ENCODE measurements at regions not wholly inside any gene's neighbourhood (a gene's known extent, or its start where the extent isn't known, plus 50 kb on each side); places are given as distances from the start of the nearest gene placed in this dataset.

DNA sequence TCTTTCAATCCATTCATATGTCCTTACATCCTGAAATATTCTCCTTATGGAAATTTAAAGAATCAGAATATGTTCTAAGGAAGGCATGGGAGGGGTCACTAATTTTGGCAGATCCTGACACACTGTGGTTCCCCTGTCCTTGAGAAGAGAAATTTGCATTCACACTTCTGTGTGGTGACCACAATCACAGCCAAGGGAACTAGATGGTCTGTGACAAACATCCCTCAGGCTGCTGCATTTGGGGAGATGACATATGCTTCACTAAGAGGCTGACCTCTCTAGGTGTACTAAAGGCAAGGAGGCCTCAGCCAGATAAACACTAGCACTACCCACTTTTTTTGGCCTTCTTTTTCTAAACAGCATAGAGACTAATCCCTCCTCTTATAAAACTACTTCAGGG lies 129.6 kb downstream of the MREG start:
- ChIA-PET POLR2A (no interaction called here), CTCF (no interaction called here)
- TF ChIP-seq NFRKB (IDR thresholded peaks at IDR 0.05) (no peak), HDGF (IDR thresholded peaks at IDR 0.05; ENCODE audit: borderline replicate concordance) (no peak), LEF1 (IDR thresholded peaks at IDR 0.05; ENCODE audit: borderline replicate concordance) (no peak), ARNT (IDR thresholded peaks at IDR 0.05) (no peak), BHLHE40 (IDR thresholded peaks at IDR 0.05; ENCODE audit: borderline replicate concordance) (no peak), TARDBP (IDR thresholded peaks at IDR 0.05) (no peak)
- DNase-seq (ENCODE audit: extremely low spot score), result no peak

DNA sequence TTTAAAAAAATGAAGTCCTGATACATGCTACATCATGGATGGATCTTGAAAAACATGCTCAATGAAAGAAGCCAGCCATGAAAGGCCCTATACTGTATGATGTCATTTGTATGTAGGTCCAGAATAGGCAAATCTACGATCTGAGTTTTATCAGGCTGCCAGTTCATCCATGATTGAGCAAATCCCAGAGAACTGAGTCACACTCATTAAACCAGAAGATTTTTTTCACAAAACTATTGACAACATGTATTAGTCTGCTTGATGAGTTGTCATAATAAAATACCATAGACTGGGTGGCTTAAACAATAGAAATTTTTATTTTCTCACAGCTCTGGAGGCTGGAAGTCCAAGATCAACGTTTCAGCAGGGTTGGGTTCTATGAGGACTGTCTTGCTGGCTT lies 130.7 kb downstream of the MREG start:
- POLR2A ChIA-PET, result no interaction called here
- CTCF ChIA-PET, result no interaction called here
- TF ChIP-seq FOXA1 (IDR thresholded peaks at IDR 0.05), result no peak
- TF ChIP-seq ZNF384 (IDR thresholded peaks at IDR 0.05), result no peak
- no peak for TF ChIP-seq ARNT (IDR thresholded peaks at IDR 0.05)
- TF ChIP-seq BHLHE40 (IDR thresholded peaks at IDR 0.05; ENCODE audit: borderline replicate concordance), result no peak
- TF ChIP-seq CTBP1 (IDR thresholded peaks at IDR 0.05; ENCODE audit: borderline replicate concordance), result no peak
- TF ChIP-seq NFRKB (IDR thresholded peaks at IDR 0.05), result no peak
- TF ChIP-seq FOXK2 (IDR thresholded peaks at IDR 0.05), result no peak
- no peak for TF ChIP-seq ELF4 (IDR thresholded peaks at IDR 0.05)
- TF ChIP-seq L3MBTL2 (conservative IDR thresholded peaks at IDR 0.05), result no peak
- TF ChIP-seq TARDBP (IDR thresholded peaks at IDR 0.05), result no peak
- no peak for TF ChIP-seq SUZ12 (IDR thresholded peaks at IDR 0.05)
- no peak for TF ChIP-seq HDGF (IDR thresholded peaks at IDR 0.05; ENCODE audit: borderline replicate concordance)
- no peak for TF ChIP-seq FOXM1 (IDR thresholded peaks at IDR 0.05; ENCODE audit: borderline replicate concordance)
- TF ChIP-seq LEF1 (IDR thresholded peaks at IDR 0.05; ENCODE audit: borderline replicate concordance), result no peak
- TF ChIP-seq, protein P1, sequence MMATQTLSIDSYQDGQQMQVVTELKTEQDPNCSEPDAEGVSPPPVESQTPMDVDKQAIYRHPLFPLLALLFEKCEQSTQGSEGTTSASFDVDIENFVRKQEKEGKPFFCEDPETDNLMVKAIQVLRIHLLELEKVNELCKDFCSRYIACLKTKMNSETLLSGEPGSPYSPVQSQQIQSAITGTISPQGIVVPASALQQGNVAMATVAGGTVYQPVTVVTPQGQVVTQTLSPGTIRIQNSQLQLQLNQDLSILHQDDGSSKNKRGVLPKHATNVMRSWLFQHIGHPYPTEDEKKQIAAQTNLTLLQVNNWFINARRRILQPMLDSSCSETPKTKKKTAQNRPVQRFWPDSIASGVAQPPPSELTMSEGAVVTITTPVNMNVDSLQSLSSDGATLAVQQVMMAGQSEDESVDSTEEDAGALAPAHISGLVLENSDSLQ (IDR thresholded peaks at IDR 0.05), result no peak
- TF ChIP-seq SP1 (IDR thresholded peaks at IDR 0.05), result no peak
- DNase-seq (ENCODE audit: extremely low spot score), result no peak

DNA sequence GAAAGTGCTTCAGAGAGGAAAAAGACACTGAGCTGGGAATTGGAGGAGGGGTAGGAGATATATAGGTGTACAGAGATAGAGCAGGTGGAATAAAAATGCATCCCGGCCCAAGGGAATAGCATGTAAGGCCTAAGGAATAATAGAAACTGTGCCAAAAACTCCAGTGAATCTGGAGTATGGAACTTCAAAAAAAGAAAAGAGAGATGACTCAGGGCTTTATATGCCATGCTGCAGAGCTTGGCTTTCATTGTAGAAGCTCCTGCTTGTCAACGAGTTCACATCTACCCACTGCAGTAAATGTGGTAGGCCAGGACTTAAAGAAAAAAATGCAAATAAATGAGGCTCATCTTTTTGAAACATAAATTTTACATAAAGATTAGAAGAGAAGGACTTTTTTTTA lies 131.8 kb downstream of the MREG start:
- no peak for TF ChIP-seq ELF4 (IDR thresholded peaks at IDR 0.05)
- no peak for TF ChIP-seq ZNF384 (IDR thresholded peaks at IDR 0.05)
- TF ChIP-seq BHLHE40 (IDR thresholded peaks at IDR 0.05; ENCODE audit: borderline replicate concordance), result no peak
- no peak for TF ChIP-seq ARNT (IDR thresholded peaks at IDR 0.05)
- no peak for TF ChIP-seq FOXK2 (IDR thresholded peaks at IDR 0.05)
- no peak for TF ChIP-seq L3MBTL2 (conservative IDR thresholded peaks at IDR 0.05)
- TF ChIP-seq FOXM1 (IDR thresholded peaks at IDR 0.05; ENCODE audit: borderline replicate concordance), result no peak
- TF ChIP-seq SUZ12 (IDR thresholded peaks at IDR 0.05), result no peak
- ChIA-PET POLR2A (no interaction called here), CTCF (interaction anchor here (0.6 kb wide), 1 partner anchor 1367 kb away, joined by 4 read pairs; no protein-coding TSS in a partner anchor)
- DNase-seq (ENCODE audit: extremely low spot score), result no peak

DNA sequence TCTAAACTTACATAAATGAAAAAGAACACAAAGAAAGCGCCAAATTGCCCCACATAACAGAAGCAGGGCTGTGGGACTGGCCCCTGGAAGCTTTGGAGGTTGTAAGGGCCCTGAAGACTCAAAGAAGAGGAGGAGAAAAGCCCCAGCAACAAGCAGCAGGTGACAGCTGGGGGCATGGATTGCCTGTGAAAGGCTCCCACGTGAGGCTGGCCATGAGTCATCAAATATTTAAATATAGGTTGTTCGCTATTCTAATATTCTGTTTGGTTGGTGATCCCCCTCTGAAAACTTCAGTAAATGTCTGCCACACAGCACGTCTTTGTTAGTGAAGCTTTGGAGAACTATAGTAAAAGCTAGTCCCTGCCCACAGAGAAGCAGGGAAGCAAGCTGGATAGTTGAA lies 132.4 kb downstream of the MREG start:
- TF ChIP-seq, protein P1 (IDR thresholded peaks at IDR 0.05), result no peak
- no peak for TF ChIP-seq NFRKB (IDR thresholded peaks at IDR 0.05)
- no peak for TF ChIP-seq SP1 (IDR thresholded peaks at IDR 0.05)
- no peak for TF ChIP-seq ELF4 (IDR thresholded peaks at IDR 0.05)
- no peak for TF ChIP-seq FOXM1 (IDR thresholded peaks at IDR 0.05; ENCODE audit: borderline replicate concordance)
- no peak for TF ChIP-seq FOXA1 (IDR thresholded peaks at IDR 0.05)
- no peak for TF ChIP-seq HDGF (IDR thresholded peaks at IDR 0.05; ENCODE audit: borderline replicate concordance)
- no peak for TF ChIP-seq ARNT (IDR thresholded peaks at IDR 0.05)
- TF ChIP-seq CTBP1 (IDR thresholded peaks at IDR 0.05; ENCODE audit: borderline replicate concordance), result no peak
- no peak for TF ChIP-seq TARDBP (IDR thresholded peaks at IDR 0.05)
- TF ChIP-seq BHLHE40 (IDR thresholded peaks at IDR 0.05; ENCODE audit: borderline replicate concordance), result no peak
- no peak for TF ChIP-seq FOXK2 (IDR thresholded peaks at IDR 0.05)
- no peak for TF ChIP-seq SUZ12 (IDR thresholded peaks at IDR 0.05)
- TF ChIP-seq ZNF384 (IDR thresholded peaks at IDR 0.05), result no peak
- TF ChIP-seq L3MBTL2 (conservative IDR thresholded peaks at IDR 0.05), result no peak
- no peak for TF ChIP-seq LEF1 (IDR thresholded peaks at IDR 0.05; ENCODE audit: borderline replicate concordance)
- ChIA-PET CTCF (interaction anchor here (0.6 kb wide), 1 partner anchor 1366 kb away, joined by 4 read pairs; no protein-coding TSS in a partner anchor), POLR2A (no interaction called here)
- DNase-seq (ENCODE audit: extremely low spot score), result no peak

DNA sequence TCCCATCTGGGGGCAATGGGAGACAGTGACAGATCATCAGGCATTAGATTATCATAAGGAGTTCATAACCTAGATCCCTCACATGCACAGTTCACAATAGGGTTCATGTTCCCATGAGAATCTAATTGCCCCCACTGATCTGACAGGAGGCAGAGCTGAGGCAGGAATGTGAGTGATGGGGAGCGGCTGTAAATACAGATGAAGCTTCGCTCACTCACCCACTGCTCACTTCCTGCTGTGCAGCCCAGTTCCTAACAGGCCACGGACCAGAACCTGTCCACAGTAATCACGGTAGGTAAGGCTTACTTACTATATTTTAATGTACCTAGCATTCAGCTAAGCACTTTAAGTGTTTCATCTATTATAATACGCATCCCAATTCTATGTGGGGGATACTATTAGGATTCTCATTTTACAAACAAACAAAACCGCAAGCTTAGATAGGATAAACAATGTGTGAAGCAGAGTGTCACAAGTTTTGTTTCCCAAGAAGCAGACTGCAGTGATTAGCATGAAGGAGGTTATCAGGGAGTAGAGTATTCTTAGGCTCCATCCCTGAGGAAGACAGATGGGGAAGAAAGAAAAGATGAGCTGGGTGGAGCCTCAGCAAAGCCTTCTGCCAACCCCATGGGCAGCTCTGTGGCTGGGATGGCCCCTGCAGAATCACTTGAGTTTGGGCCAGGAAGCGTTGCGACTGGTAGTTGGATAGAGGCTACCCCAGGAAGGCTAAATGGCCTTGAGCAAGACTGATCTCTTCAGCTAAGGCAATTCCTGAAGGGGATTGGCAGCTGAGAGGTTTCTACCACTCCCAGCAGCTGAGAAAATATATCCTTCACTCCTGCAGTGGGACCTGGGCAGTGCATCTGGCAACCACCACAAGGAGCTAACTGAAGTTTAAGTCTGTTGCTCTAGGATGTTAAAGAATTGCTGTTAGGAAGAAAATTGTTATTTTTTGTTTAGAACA lies 133.1 kb downstream of the MREG start:
- no peak for DNase-seq (ENCODE audit: extremely low spot score)
- no peak for TF ChIP-seq ARNT (IDR thresholded peaks at IDR 0.05)
- TF ChIP-seq ZNF384 (IDR thresholded peaks at IDR 0.05), result no peak
- no peak for TF ChIP-seq FOXA1 (IDR thresholded peaks at IDR 0.05)
- no peak for TF ChIP-seq ELF4 (IDR thresholded peaks at IDR 0.05)
- TF ChIP-seq CTBP1 (IDR thresholded peaks at IDR 0.05; ENCODE audit: borderline replicate concordance), result no peak
- no peak for TF ChIP-seq HDGF (IDR thresholded peaks at IDR 0.05; ENCODE audit: borderline replicate concordance)
- TF ChIP-seq SUZ12 (IDR thresholded peaks at IDR 0.05), result no peak
- no peak for TF ChIP-seq SP1 (IDR thresholded peaks at IDR 0.05)
- TF ChIP-seq L3MBTL2 (conservative IDR thresholded peaks at IDR 0.05), result no peak
- no peak for TF ChIP-seq FOXM1 (IDR thresholded peaks at IDR 0.05; ENCODE audit: borderline replicate concordance)
- TF ChIP-seq BHLHE40 (IDR thresholded peaks at IDR 0.05; ENCODE audit: borderline replicate concordance), result no peak
- CTCF ChIA-PET, result no interaction called here
- POLR2A ChIA-PET, result no interaction called here

DNA sequence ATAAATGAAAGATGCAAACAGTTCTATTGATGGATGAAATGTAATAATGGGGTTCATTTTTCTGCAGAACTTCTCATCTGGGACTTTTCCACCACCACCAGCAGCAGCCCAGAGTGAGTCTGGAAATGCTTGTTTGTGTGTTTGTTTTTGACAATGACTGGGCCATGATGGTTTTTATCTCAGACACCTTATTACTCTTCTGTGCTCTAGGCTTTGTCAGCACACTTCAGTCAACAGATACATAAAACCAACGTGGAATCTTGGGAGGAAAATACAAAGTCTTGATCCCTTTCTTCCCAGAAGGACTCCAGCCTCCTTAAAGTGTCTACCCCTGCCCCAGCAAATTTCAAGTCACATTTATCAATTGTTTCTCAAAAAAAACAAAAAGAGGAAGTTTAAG lies 134.0 kb downstream of the MREG start:
- DNase-seq (ENCODE audit: extremely low spot score), result no peak
- TF ChIP-seq FOXM1 (IDR thresholded peaks at IDR 0.05; ENCODE audit: borderline replicate concordance), result no peak
- TF ChIP-seq LEF1 (IDR thresholded peaks at IDR 0.05; ENCODE audit: borderline replicate concordance), result no peak
- TF ChIP-seq, protein P1 (IDR thresholded peaks at IDR 0.05), result no peak
- TF ChIP-seq ELF4 (IDR thresholded peaks at IDR 0.05), result no peak
- no peak for TF ChIP-seq FOXA1 (IDR thresholded peaks at IDR 0.05)
- no peak for TF ChIP-seq CTBP1 (IDR thresholded peaks at IDR 0.05; ENCODE audit: borderline replicate concordance)
- no peak for TF ChIP-seq ZNF384 (IDR thresholded peaks at IDR 0.05)
- no peak for TF ChIP-seq TARDBP (IDR thresholded peaks at IDR 0.05)
- no peak for TF ChIP-seq FOXK2 (IDR thresholded peaks at IDR 0.05)
- no peak for TF ChIP-seq L3MBTL2 (conservative IDR thresholded peaks at IDR 0.05)
- TF ChIP-seq HDGF (IDR thresholded peaks at IDR 0.05; ENCODE audit: borderline replicate concordance), result no peak
- CTCF ChIA-PET, result no interaction called here
- POLR2A ChIA-PET, result no interaction called here

Measured in HEK293T (cell line).